Heart left ventricle (tissue), 16 donors: ENCODE measurements at regions not wholly inside any gene's neighbourhood (a gene's known extent, or its start where the extent isn't known, plus 50 kb on each side); places are given as distances from the start of the nearest gene placed in this dataset.

Experiments
- ATAC-seq, 4 donors: fragments of 200-7000 bp; cut with Tn5 transposase; one replicate each; pipeline ENCODE4 v1.9.1; 2020 to 2022; ENCODE audit warnings: moderate library complexity in 4 of 4, mild to moderate bottlenecking in 3 of 4, moderate number of reproducible peaks in 1 of 4
- DNase-seq, 5 donors: peaks; one replicate each; pipeline ENCODE4 v3.0.0-alpha.2; 2020
- H3K27ac ChIP-seq, 12 donors: fragments of 200-600 bp; sonication (generic) in 4 of 12; one replicate each; pipeline versions ENCODE4 v1.5.0 to v1.8.0; 2016 to 2022; ENCODE audit warnings: mild to moderate bottlenecking in 2 of 12
- H3K27me3 ChIP-seq, 9 donors: fragments of 200-600 bp; sonication (generic) in 2 of 9; one replicate each; pipeline versions ENCODE4 v1.5.1 to v1.8.0; 2016 to 2022; ENCODE audit warnings: mild to moderate bottlenecking in 3 of 9
- H3K36me3 ChIP-seq, 9 donors: fragments of 200-600 bp; sonication (generic) in 2 of 9; one replicate each; pipeline versions ENCODE4 v1.5.0 to v1.8.0; 2018 to 2022; ENCODE audit warnings: mild to moderate bottlenecking in 2 of 9
- H3K4me1 ChIP-seq, 12 donors: fragments of 200-600 bp; sonication (generic) in 4 of 12; one replicate each; pipeline versions ENCODE4 v1.5.0 to v1.8.0; 2016 to 2022; ENCODE audit warnings: mild to moderate bottlenecking in 3 of 12
- H3K4me3 ChIP-seq, 12 donors: fragments of 200-600 bp; sonication (generic) in 4 of 12; one replicate each; pipeline versions ENCODE4 v1.5.0 to v1.8.0; 2017 to 2022; ENCODE audit warnings: mild to moderate bottlenecking in 9 of 12, moderate library complexity in 4 of 12
- H3K9me3 ChIP-seq, 12 donors: fragments of 200-600 bp; sonication (generic) in 4 of 12; one replicate each; pipeline versions ENCODE4 v1.5.0 to v1.8.0; 2016 to 2022; ENCODE audit warnings: mild to moderate bottlenecking in 1 of 12
- CTCF ChIP-seq, 12 donors: fragments of 200-600 bp; sonication (generic) in 4 of 12; IDR thresholded peaks; one replicate each; pipeline versions ENCODE4 v1.5.0 to v1.8.0; 2018 to 2022; ENCODE audit warnings: antibody characterized with exemption in 12 of 12, mild to moderate bottlenecking in 5 of 12
- POLR2A ChIP-seq, 2 donors: fragments of 450-650 bp; IDR thresholded peaks; one replicate each; pipeline ENCODE4 v1.6.1; 2017; ENCODE audit warnings: antibody characterized with exemption in 2 of 2, mild to moderate bottlenecking in 2 of 2, moderate library complexity in 2 of 2
- WGBS, 4 donors: extraction: QIAGEN DNeasy Blood & Tissue Kit in 2 of 4; methylation state at CpG; one replicate each; pipeline versions ENCODE4 v1.1.5 to v1.1.7; 2013 to 2018; 5-methylcytosine and 5-hydroxymethylcytosine counted together
- intact Hi-C, 10 donors: fragments of 100-400 bp; cut with DNase I; formaldehyde crosslinking; loops; one replicate each; pipeline versions ENCODE4 v1.11.1 to v1.14.2; 2022
- donor health status: ischemic (EF 13 %, LVEDD 7.1; RV severe dilation, severe dysfunction).
- donor health status: healthy with polysubstance abuse.
- donor health status: DM: no; HTN: yes; CAD: no.
- donor health status: DM: no; HTN: no; CAD: no.
- donor health status: ischemic (EF 25% LVEDD 6.9; RV normal size, moderate dysfunction).
- donor health status: ischemic (EF 25% LVEDD 5.7; RV mildly dilated, moderate dysfunction).
- donor health status: healthy.
- donor health status: DM: yes; HTN: yes; CAD: no.
- donor health status: ischemic (EF 35%, LVEDD 5.7; RV mildly dilated, moderate dysfunction).
- donor health status: nonischemic (EF 11% LVEDD 7.7; RV severe dilation, severe dysfunction).
- donor health status: DM: yes; HTN: yes; CAD: no.
- donor health status: PGD.
- donor health status: ischemic (EF 29% LVEDD 5.4; RV normal size, mild dysfunction).
- donor health status: nonischemic (EF 23%, LVEDD 6.1; RV moderate dilation, normal function).

- no peak for TF ChIP-seq POLR2A (IDR thresholded peaks at IDR 0.05)
- no peak for TF ChIP-seq CTCF (IDR thresholded peaks at IDR 0.05)
- H3K4me1 ChIP-seq: peaks cover 0 to 7% (median 0%) of the 10 kb centered on the region in 12 donors
- DNase-seq: no peak
- no peaks in the 10 kb centered on the region for H3K9me3 ChIP-seq
- WGBS, 4 donors: 78 to 93% (median 81%) methylated on average over 20 of the region's 20 CpGs
- intact Hi-C loops: loop anchor here in 1 of 10 donors (10.0 kb wide), 1 partner anchor 643 kb away; no protein-coding TSS in a partner anchor
- H3K27ac ChIP-seq: no peak overlapping the region
- ATAC-seq: no peak
- H3K36me3 ChIP-seq: no peaks in the 10 kb centered on the region
- H3K27me3 ChIP-seq: no peaks in the 10 kb centered on the region
- H3K4me3 ChIP-seq: no peak overlapping the region
These were observed 611.9 kb downstream of the IRX1 start for GRCh38 chr5:4207486-4207885.

GRCh38 chr5:4208537-4208936 lies 612.9 kb downstream of the IRX1 start:
- ATAC-seq (no peak), DNase-seq (no peak)
- intact Hi-C loops: loop anchor here in 1 of 10 donors (10.0 kb wide), 1 partner anchor 644 kb away; no protein-coding TSS in a partner anchor
- 77 to 90% (median 84%) methylated on average over 2 of the region's 2 CpGs for WGBS, 4 donors
- H3K27ac ChIP-seq: no peak overlapping the region
- no peaks in the 10 kb centered on the region for H3K27me3 ChIP-seq
- peaks cover 0 to 7% (median 0%) of the 10 kb centered on the region in 12 donors for H3K4me1 ChIP-seq
- no peak for TF ChIP-seq CTCF (IDR thresholded peaks at IDR 0.05)
- TF ChIP-seq POLR2A (IDR thresholded peaks at IDR 0.05): no peak
- no peaks in the 10 kb centered on the region for H3K36me3 ChIP-seq
- H3K9me3 ChIP-seq: no peaks in the 10 kb centered on the region
- H3K4me3 ChIP-seq: no peak overlapping the region

GRCh38 chr5:4208996-4209395 lies 613.4 kb downstream of the IRX1 start:
- intact Hi-C loops: loop anchor here in 1 of 10 donors (10.0 kb wide), 1 partner anchor 644 kb away; no protein-coding TSS in a partner anchor
- Histone ChIP-seq H3K4me1 (peaks cover 0 to 7% (median 0%) of the 10 kb centered on the region in 12 donors), H3K27me3 (peaks cover 0 to 3% (median 0%) of the 10 kb centered on the region in 9 donors), H3K4me3 (no peak overlapping the region), H3K9me3 (no peaks in the 10 kb centered on the region), H3K27ac (no peak overlapping the region), H3K36me3 (no peaks in the 10 kb centered on the region)
- TF ChIP-seq CTCF (IDR thresholded peaks at IDR 0.05): no peak
- TF ChIP-seq POLR2A (IDR thresholded peaks at IDR 0.05): no peak
- ATAC-seq: no peak
- 76 to 86% (median 81%) methylated on average over 5 of the region's 5 CpGs for WGBS, 4 donors
- DNase-seq: no peak

- no peaks in the 10 kb centered on the region for H3K4me1 ChIP-seq
- H3K36me3 ChIP-seq: no peaks in the 10 kb centered on the region
- TF ChIP-seq CTCF (IDR thresholded peaks at IDR 0.05): no peak
- TF ChIP-seq POLR2A (IDR thresholded peaks at IDR 0.05): no peak
- no peak overlapping the region for H3K4me3 ChIP-seq
- ATAC-seq (no peak), DNase-seq (no peak)
- no peak overlapping the region for H3K27ac ChIP-seq
- no peaks in the 10 kb centered on the region for H3K9me3 ChIP-seq
- WGBS, 4 donors: 70 to 85% (median 73%) methylated on average over 7 to 9 of the region's 9 CpGs
- intact Hi-C loops: no loop called here
- peaks cover 0 to 9% (median 0%) of the 10 kb centered on the region in 9 donors for H3K27me3 ChIP-seq
These were observed 616.6 kb downstream of the IRX1 start for GRCh38 chr5:4212071-4212739.
